HUES64 (cell line): ENCODE measurements at regions not wholly inside any gene's neighbourhood (a gene's known extent, or its start where the extent isn't known, plus 50 kb on each side); places are given as distances from the start of the nearest gene placed in this dataset.
"Not testable (repeated sequence)": the region's sequence is repeated elsewhere in the genome, so short reads cannot be mapped to it uniquely, and the experiment has no call there.

Source experiments
- H3K27ac ChIP-seq: 2 replicates; pipeline ENCODE4 v1.7.0; 2013; ENCODE audit warnings: low read depth, low read length, inconsistent platforms
- H3K27me3 ChIP-seq: 2 replicates; pipeline ENCODE4 v1.6.1; 2013; ENCODE audit warnings: mild to moderate bottlenecking, low read length; ENCODE audit not compliant: insufficient read depth
- H3K36me3 ChIP-seq: 2 replicates; pipeline ENCODE4 v1.6.1; 2013; ENCODE audit warnings: mild to moderate bottlenecking, low read length; ENCODE audit not compliant: insufficient read depth
- H3K4me1 ChIP-seq: 2 replicates; pipeline ENCODE4 v1.6.1; 2013; ENCODE audit warnings: mild to moderate bottlenecking, low read length, moderate library complexity; ENCODE audit not compliant: insufficient read depth
- H3K4me3 ChIP-seq: 2 replicates; pipeline ENCODE4 v1.5.1; 2013; ENCODE audit warnings: mild to moderate bottlenecking, low read length, moderate library complexity
- H3K9ac ChIP-seq: 2 replicates; pipeline ENCODE4 v1.6.1; 2013; ENCODE audit warnings: mild to moderate bottlenecking, low read depth, low read length
- H3K9me3 ChIP-seq: 2 replicates; pipeline ENCODE4 v1.6.1; 2013; ENCODE audit warnings: low read depth, low read length; ENCODE audit not compliant: insufficient read depth
- WGBS: fragments of 150-250, 120-280 bp; methylation state at CpG from one replicate; pipeline ENCODE4 v1.1.7; 2013; ENCODE audit warnings: missing lambda C conversion rate; 5-methylcytosine and 5-hydroxymethylcytosine counted together

DNA sequence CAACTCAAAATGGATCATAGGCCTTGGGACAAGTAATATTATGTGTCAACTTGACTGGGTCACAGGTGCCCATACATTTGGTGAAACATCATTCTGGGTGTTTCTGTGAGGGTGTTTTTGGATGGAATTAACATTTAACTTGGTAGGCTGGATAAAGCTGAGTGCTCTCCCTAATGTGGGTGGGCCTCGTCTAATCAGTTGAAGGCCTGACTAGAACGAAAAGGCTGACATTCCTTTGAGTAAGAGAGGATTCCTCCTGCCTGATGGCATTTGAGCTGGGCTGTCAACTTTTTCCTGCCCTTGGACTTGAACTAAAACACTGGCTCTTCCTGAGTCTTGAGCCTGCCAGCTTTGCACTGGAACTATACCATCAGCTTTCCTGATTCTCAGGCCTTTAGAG is 93.4 kb upstream of the ESRRB start:
- WGBS = 61% methylated on average over 2 of the region's 2 CpGs
- H3K9ac ChIP-seq = no peak overlapping the region
- H3K36me3 ChIP-seq = no peaks in the 10 kb centered on the region
- H3K4me3 ChIP-seq = no peak overlapping the region
- no peak overlapping the region for H3K27ac ChIP-seq
- no peaks in the 10 kb centered on the region for H3K9me3 ChIP-seq
- no peaks in the 10 kb centered on the region for H3K4me1 ChIP-seq
- no peaks in the 10 kb centered on the region for H3K27me3 ChIP-seq

DNA sequence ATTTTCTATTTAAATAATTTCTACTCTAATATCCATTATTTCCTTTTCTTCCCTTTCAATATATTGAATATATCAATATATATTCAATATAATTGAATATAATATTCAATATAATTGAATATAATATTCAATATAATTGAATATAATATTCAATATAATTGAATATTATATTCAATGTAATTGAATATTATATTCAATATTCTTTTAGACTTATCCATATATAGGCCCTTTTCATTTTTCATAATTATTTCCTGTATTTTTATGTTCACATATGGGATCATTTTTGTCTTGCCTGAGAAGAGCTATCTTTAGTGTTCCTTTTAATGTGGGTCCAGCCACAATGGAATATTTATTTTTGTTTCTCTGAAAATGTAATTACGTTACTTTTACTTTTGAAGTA is 88.9 kb upstream of the ESRRB start:
- no peaks in the 10 kb centered on the region for H3K4me1 ChIP-seq
- H3K36me3 ChIP-seq = no peaks in the 10 kb centered on the region
- no peaks in the 10 kb centered on the region for H3K27me3 ChIP-seq
- H3K9me3 ChIP-seq = no peaks in the 10 kb centered on the region
- H3K4me3 ChIP-seq = no peak overlapping the region
- H3K27ac ChIP-seq = no peak overlapping the region
- WGBS = 89% methylated on average over 1 of the region's 1 CpG
- H3K9ac ChIP-seq = no peak overlapping the region

DNA sequence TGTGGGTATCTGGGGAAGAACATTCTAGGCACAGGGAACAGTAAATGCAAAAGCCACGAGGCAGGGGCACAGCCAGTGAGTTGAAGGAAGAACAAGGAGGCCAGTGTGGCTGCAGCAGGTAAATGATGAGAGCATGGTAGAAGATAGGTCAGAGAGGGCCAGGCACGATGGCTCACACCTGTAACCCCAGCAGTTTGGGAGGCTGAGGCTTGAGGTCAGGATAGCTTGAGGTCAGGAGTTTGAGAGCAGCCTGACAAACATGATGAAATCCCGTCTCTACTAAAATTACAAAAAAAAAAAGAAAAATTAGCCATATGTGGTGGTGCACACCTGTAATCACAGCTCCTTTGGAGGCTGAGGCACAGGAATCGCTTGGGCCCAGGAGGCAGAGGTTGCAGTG is 86.7 kb upstream of the ESRRB start:
- H3K9me3 ChIP-seq = no peaks in the 10 kb centered on the region
- H3K27me3 ChIP-seq = no peaks in the 10 kb centered on the region

DNA sequence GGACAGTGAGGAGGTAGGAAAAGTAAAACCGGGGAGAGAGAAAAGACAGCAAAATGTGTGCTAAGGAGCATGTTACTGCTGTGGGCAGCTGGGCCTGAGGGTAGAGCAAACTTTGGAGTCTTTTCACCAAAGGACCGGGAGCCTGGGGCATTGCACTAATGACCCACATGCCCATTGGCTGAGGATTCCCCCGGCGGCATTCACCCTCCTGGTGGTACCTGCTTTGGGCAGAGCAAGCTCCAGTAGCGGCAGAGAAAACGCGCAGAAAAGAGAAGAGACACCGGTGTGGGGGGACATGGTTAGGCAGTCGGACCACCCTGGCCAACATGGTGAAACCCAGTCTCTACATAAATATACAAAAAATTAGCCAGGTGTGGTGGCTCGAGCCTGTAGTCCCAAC is 83.4 kb upstream of the ESRRB start:
- H3K9me3 ChIP-seq = no peaks in the 10 kb centered on the region
- H3K27ac ChIP-seq = no peak overlapping the region
- no peak overlapping the region for H3K9ac ChIP-seq
- no peaks in the 10 kb centered on the region for H3K4me1 ChIP-seq
- no peaks in the 10 kb centered on the region for H3K36me3 ChIP-seq
- H3K4me3 ChIP-seq = no peak overlapping the region
- WGBS = 92% methylated on average over 10 of the region's 10 CpGs
- no peaks in the 10 kb centered on the region for H3K27me3 ChIP-seq

More for the DNA sequence above, 86.7 kb upstream of the ESRRB start:
- Histone ChIP-seq H3K9ac (no peak overlapping the region), H3K4me1 (no peaks in the 10 kb centered on the region), H3K36me3 (no peaks in the 10 kb centered on the region), H3K4me3 (no peak overlapping the region), H3K27ac (no peak overlapping the region)
- WGBS = 91% methylated on average over 3 of the region's 4 CpGs

DNA sequence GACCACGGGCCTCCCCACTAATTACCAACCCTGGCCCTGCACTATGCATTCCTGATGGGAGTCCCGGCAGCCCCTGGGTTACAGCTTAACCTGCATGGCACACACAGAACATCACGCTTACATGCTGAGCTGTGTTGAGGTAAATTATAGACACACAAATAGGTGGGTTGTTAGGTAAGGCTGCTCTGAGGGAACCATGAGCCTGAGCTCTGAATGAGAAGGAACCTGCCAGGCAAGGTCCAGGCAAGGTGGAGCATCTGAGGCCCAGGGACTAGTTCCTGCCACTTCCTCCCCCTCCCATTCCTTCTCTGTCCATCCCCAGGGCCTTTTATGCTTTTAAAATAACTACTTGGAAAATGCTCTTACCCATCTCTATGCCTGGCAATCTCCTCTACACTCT is 82.7 kb upstream of the ESRRB start:
- Histone ChIP-seq H3K9me3 (no peaks in the 10 kb centered on the region), H3K27me3 (no peaks in the 10 kb centered on the region), H3K4me3 (no peak overlapping the region), H3K9ac (no peak overlapping the region), H3K27ac (no peak overlapping the region), H3K36me3 (no peaks in the 10 kb centered on the region), H3K4me1 (no peaks in the 10 kb centered on the region)
- WGBS = 88% methylated on average over 3 of the region's 3 CpGs

DNA sequence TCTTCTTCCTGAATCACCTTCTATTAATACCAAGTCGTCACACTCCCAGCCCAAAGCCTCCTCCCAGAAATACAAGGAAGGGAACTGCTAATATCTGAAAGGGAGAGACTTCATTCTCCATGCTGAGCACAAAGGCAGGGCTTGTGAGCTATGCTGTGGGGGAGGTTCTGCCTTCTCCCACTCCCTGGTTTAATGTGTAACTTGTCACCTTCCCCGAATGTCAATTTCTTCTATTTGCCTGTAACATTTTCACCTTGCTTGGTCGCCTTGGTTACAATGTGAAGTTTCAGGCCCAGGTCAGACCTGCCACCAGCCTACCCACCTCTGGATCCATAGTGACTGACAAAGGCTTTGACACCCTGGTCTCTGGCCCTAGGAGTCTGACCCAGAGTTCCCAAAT is 82.0 kb upstream of the ESRRB start:
- H3K36me3 ChIP-seq = no peaks in the 10 kb centered on the region
- H3K4me3 ChIP-seq = no peak overlapping the region
- H3K9me3 ChIP-seq = no peaks in the 10 kb centered on the region
- H3K9ac ChIP-seq = no peak overlapping the region
- 86% methylated on average over 2 of the region's 3 CpGs for WGBS
- H3K4me1 ChIP-seq = no peaks in the 10 kb centered on the region
- no peak overlapping the region for H3K27ac ChIP-seq
- no peaks in the 10 kb centered on the region for H3K27me3 ChIP-seq

DNA sequence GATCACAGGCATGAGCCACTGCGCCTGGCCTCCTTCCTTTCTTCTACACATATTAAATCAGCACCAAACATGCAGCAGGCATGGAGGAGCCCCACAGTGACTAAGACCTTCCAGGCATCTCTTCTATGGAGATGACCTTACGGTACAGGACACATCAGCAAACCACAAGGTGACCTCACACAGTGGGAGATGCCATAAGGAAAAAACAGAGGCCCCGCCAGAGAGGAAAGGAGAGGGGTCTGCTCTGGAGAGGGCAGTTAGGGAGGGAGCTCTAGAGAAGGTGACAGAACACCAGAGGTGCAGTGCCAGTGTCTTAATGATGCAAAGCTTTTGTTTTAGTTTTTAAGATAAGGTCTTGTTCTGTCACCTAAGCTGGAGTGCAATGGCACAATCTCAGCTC is 81.1 kb upstream of the ESRRB start:
- H3K4me1 ChIP-seq = no peaks in the 10 kb centered on the region
- H3K9ac ChIP-seq = no peak overlapping the region
- H3K9me3 ChIP-seq = no peaks in the 10 kb centered on the region
- H3K36me3 ChIP-seq = no peaks in the 10 kb centered on the region
- H3K4me3 ChIP-seq = no peak overlapping the region
- H3K27me3 ChIP-seq = 0 out of 2 replicates have a peak, but pooled peaks cover 2% of the 10 kb centered on the region
- no peak overlapping the region for H3K27ac ChIP-seq
- WGBS = 90% methylated on average over 3 of the region's 3 CpGs

DNA sequence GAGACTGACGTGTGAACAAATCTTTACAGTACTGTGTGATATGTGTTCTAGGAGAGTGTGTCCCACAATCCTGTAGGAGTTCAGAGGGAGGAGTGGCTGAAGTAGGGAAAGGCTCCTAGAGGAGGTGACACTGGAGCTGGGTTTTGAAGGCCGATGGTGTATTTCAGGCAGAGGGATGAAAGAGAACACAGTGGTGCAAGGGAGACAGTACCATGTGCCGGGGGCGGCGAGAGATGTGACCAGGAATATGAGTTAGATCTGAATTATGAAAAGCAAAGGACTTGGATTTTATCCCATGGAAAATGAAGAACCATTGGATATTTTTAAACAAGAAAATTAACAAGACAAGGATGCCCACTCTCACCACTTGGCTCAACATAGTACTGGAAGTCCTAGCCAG is 77.0 kb upstream of the ESRRB start:
- 83% methylated on average over 5 of the region's 5 CpGs for WGBS
- Histone ChIP-seq H3K9me3 (no peaks in the 10 kb centered on the region), H3K4me1 (no peaks in the 10 kb centered on the region), H3K27ac (no peak overlapping the region), H3K9ac (no peak overlapping the region), H3K27me3 (0 out of 2 replicates have a peak, but pooled peaks cover 2% of the 10 kb centered on the region), H3K36me3 (no peaks in the 10 kb centered on the region), H3K4me3 (no peak overlapping the region)

DNA sequence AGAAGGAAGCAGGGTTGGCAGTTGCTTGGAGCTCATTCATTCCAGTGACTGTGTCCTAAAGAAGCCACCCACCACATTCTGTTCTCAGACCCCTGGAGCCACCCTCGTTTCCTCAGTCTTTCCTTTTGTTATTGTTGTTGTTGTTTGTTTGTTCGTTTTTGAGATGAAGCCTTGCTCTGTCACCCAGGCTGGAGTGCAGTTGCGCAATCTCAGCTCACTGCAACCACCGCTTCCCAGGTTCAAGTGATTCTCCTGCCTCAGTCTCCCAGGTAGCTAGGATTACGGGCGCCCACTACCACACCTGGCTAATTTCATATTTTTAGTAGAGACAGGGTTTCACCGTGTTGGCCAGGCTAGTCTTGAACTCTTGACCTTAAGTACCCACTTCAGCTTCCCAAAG is 72.7 kb upstream of the ESRRB start:
- H3K4me3 ChIP-seq, H3K36me3 ChIP-seq, H3K27me3 ChIP-seq, H3K9me3 ChIP-seq, H3K9ac ChIP-seq, H3K27ac ChIP-seq, H3K4me1 ChIP-seq: not testable (repeated sequence)
- WGBS = 93% methylated on average over 7 of the region's 7 CpGs

DNA sequence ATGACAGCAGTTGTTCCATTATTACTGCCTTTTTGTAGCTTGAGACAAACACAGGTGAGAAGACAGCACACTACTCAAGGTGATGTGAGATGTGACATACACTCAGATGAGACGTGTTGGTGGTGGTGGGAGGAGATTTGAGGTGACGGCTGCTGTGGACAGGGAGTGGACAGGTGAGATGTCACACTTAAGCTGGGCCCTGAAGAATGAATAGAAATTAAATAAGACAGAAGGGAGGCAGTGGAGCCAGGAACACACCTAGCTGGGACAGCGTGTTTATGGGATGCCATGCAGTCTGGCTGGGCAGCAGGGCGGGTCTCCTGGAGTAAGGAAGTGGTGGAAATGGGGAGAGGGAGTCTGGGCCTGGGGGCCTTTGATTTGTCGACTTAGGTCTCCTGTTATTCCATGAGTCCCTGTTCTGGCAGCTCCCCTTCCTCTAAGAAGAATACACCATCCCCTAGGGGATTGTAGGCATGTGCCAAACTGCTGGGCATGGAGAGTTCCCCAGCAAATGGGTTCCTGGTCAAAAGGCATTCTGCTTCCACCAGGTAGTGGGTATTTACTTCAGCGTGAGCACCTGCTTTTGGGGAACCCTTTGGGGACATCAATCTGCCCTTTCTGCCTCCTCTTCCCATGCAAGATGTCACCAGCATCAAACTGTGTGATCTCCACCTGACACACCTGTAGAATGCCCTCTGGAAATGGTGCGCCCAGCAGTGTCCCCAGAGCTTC is 71.2 kb upstream of the ESRRB start:
- H3K9ac ChIP-seq = no peak overlapping the region
- H3K9me3 ChIP-seq = no peaks in the 10 kb centered on the region
- no peaks in the 10 kb centered on the region for H3K36me3 ChIP-seq
- H3K27me3 ChIP-seq = peaks cover 20% of the 10 kb centered on the region
- WGBS = 95% methylated on average over 6 of the region's 7 CpGs
- H3K27ac ChIP-seq = no peak overlapping the region
- no peak overlapping the region for H3K4me3 ChIP-seq
- peaks cover 2% of the 10 kb centered on the region; the same call in 1 of the 2 replicates for H3K4me1 ChIP-seq

DNA sequence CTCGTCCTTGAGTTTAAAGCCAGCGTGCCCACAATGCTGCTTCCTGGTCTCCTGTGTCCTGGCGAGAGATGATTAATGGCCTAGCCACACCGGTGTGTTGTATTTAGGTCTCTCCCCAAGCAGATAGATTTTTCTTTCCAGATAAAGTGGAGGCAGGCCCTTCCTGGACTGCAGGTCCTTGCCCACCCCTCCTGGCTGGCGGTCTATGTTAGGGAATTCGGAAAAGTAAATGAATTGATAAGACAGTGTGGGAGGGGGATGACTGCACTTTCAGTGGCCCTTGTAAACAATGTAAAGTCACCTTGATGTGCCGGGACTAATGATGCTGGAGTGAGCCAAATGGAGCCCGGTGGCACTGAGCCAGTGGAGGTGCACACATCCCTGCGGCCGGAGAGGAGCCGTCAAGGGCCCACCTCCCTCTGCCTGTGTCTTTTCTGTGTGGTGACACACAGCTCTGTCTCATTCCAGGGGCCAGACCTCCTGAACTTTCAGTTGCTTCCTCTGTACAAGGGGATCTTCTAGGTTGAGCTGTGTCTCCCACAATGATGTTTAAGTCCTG is 70.6 kb upstream of the ESRRB start:
- H3K27ac ChIP-seq = no peak overlapping the region
- H3K27me3 ChIP-seq = peaks cover 25% of the 10 kb centered on the region
- no peaks in the 10 kb centered on the region for H3K9me3 ChIP-seq
- H3K9ac ChIP-seq = no peak overlapping the region
- 89% methylated on average over 11 of the region's 11 CpGs for WGBS
- H3K4me1 ChIP-seq = peaks cover 9% of the 10 kb centered on the region; the same call in 1 of the 2 replicates
- no peaks in the 10 kb centered on the region for H3K36me3 ChIP-seq
- H3K4me3 ChIP-seq = no peak overlapping the region

DNA sequence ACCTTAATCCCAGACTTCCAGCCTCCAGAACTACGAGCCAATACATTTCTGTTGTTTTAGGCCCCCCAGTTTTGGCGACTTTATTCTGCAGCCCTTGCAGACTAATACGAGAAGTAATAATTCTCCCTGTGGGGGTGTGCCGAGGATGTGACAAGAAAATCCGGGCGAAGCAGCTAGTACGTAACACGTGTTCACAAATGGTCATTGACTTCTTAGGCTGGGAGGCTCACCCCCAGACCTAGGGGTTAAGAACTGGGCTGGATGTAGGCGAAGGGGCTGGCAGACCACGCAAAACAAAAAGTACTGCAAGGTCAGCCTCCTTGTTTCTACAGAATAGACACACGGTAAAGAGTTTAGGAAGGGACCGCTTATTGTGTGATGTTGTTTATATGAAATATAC is 69.8 kb upstream of the ESRRB start:
- WGBS = 96% methylated on average over 12 of the region's 12 CpGs
- Histone ChIP-seq H3K36me3 (no peaks in the 10 kb centered on the region), H3K27ac (no peak overlapping the region), H3K4me3 (no peak overlapping the region), H3K9ac (no peak overlapping the region), H3K4me1 (peaks cover 13% of the 10 kb centered on the region), H3K9me3 (no peaks in the 10 kb centered on the region), H3K27me3 (peaks cover 33% of the 10 kb centered on the region)
